GM23338 (cell line): ENCODE measurements at regions not wholly inside any gene's neighbourhood (a gene's known extent, or its start where the extent isn't known, plus 50 kb on each side); places are given as distances from the start of the nearest gene placed in this dataset.
A peak's percentile ranks its signal among the peaks of the same experiment; 100 is the strongest.

Experiments used
- ATAC-seq: fragments of 200-7000 bp; cut with Tn5 transposase; 3 replicates; pipeline ENCODE4 v1.9.1; 2020
- DNase-seq: peaks from one replicate; pipeline ENCODE4 v3.0.0-alpha.2; 2015; ENCODE audit warnings: low spot score
- H2AFZ ChIP-seq: fragments of 200-600 bp; sonication (generic); 2 replicates; pipeline ENCODE4 v1.8.0; 2016; ENCODE audit warnings: antibody characterized with exemption, mild to moderate bottlenecking, moderate library complexity
- H3F3A ChIP-seq: fragments of 200-600 bp; sonication (generic); replicated peaks from 2 replicates; pipeline ENCODE4 v1.8.0; 2017; ENCODE audit warnings: antibody characterized with exemption, mixed run types, low read depth
- H3K27ac ChIP-seq: fragments of 200-600 bp; sonication (generic); 2 replicates; pipeline ENCODE4 v1.6.1; 2016; ENCODE audit warnings: low read depth
- H3K27me3 ChIP-seq: fragments of 200-600 bp; sonication (generic); 2 replicates; pipeline ENCODE4 v1.8.0; 2016; ENCODE audit warnings: mild to moderate bottlenecking, mixed run types, moderate library complexity; ENCODE audit not compliant: insufficient read depth
- H3K36me3 ChIP-seq: fragments of 200-600 bp; sonication (generic); 2 replicates; pipeline ENCODE4 v1.8.0; 2016; ENCODE audit warnings: mild to moderate bottlenecking; ENCODE audit not compliant: insufficient read depth
- H3K4me1 ChIP-seq: fragments of 200-600 bp; sonication (generic); 2 replicates; pipeline ENCODE4 v1.8.0; 2016; ENCODE audit warnings: mild to moderate bottlenecking, moderate library complexity; ENCODE audit not compliant: insufficient read depth
- H3K4me2 ChIP-seq: fragments of 200-600 bp; sonication (generic); 2 replicates; pipeline ENCODE4 v1.7.1; 2017; ENCODE audit warnings: mixed run types
- H3K4me3 ChIP-seq: fragments of 200-600 bp; sonication (generic); 2 replicates; pipeline ENCODE4 v1.6.1; 2016; ENCODE audit warnings: mixed run types
- H3K79me2 ChIP-seq: fragments of 200-600 bp; sonication (generic); replicated peaks from 2 replicates; pipeline ENCODE4 v1.8.0; 2017; ENCODE audit warnings: mild to moderate bottlenecking; ENCODE audit not compliant: insufficient read depth
- H3K9me2 ChIP-seq: fragments of 200-600 bp; sonication (generic); 2 replicates; pipeline ENCODE4 v1.8.0; 2017; ENCODE audit not compliant: insufficient read depth
- H4K20me1 ChIP-seq: fragments of 200-600 bp; sonication (generic); replicated peaks from 2 replicates; pipeline ENCODE4 v1.8.0; 2017; ENCODE audit warnings: mild to moderate bottlenecking; ENCODE audit not compliant: insufficient read depth
- H3K27ac Mint-ChIP-seq: 2 replicates; pipeline ENCODE4 v1.8.0; 2020; ENCODE audit warnings: inconsistent platforms, mild to moderate bottlenecking, moderate library complexity, mixed read lengths
- H3K27me3 Mint-ChIP-seq: 3 replicates; pipeline ENCODE4 v1.8.0; 2022; ENCODE audit warnings: low read depth, mild to moderate bottlenecking, moderate library complexity, mixed read lengths, inconsistent platforms; ENCODE audit not compliant: insufficient read depth, poor library complexity
- H3K36me3 Mint-ChIP-seq: 3 replicates; pipeline ENCODE4 v1.8.0; 2021; ENCODE audit warnings: low read depth, mild to moderate bottlenecking, inconsistent platforms, moderate library complexity, mixed read lengths
- H3K4me1 Mint-ChIP-seq: 3 replicates; pipeline ENCODE4 v1.8.0; 2020; ENCODE audit warnings: mild to moderate bottlenecking, inconsistent platforms, mixed read lengths
- H3K4me3 Mint-ChIP-seq: 3 replicates; pipeline ENCODE4 v1.8.0; 2021; ENCODE audit warnings: moderate library complexity, mild to moderate bottlenecking, inconsistent platforms, mixed read lengths
- H3K9me3 Mint-ChIP-seq: 3 replicates; pipeline ENCODE4 v1.8.0; 2020; ENCODE audit warnings: moderate library complexity, mild to moderate bottlenecking, inconsistent platforms, mixed read lengths
- EZH2phosphoT487 ChIP-seq: fragments of 200-600 bp; sonication (generic); IDR thresholded peaks from one replicate; pipeline ENCODE4 v1.8.1; 2018; ENCODE audit warnings: antibody characterized with exemption; ENCODE audit not compliant: unreplicated experiment
- POLR2AphosphoS5 ChIP-seq: IDR thresholded peaks from 2 replicates; pipeline ENCODE4 v1.6.1; 2016; ENCODE audit warnings: antibody characterized with exemption, low read depth
- ZNF114 ChIP-seq: fragments of 250-450 bp; sonication (Bioruptor Pico); IDR thresholded peaks from 2 replicates; pipeline ENCODE4 v1.5.0; 2020; ENCODE audit warnings: mild to moderate bottlenecking, moderate library complexity
- ZNF331 ChIP-seq: fragments of 250-450 bp; sonication (Bioruptor Pico); IDR thresholded peaks from 2 replicates; pipeline ENCODE4 v1.5.0; 2020; ENCODE audit warnings: low read depth, mild to moderate bottlenecking, moderate library complexity
- TF ChIP-seq, protein P1 (sequence below): fragments of 250-450 bp; sonication (Bioruptor Pico); IDR thresholded peaks from 2 replicates; pipeline ENCODE4 v1.5.0; 2020; ENCODE audit warnings: mild to moderate bottlenecking, moderate library complexity
- TF ChIP-seq, protein P2 (sequence below): IDR thresholded peaks from 2 replicates; pipeline ENCODE4 v1.6.1; 2016; ENCODE audit warnings: antibody characterized with exemption
- TF ChIP-seq, protein P3 (sequence below): IDR thresholded peaks from one replicate; pipeline ENCODE4 v1.6.1; 2018; ENCODE audit warnings: antibody characterized with exemption; ENCODE audit not compliant: unreplicated experiment

DNA sequence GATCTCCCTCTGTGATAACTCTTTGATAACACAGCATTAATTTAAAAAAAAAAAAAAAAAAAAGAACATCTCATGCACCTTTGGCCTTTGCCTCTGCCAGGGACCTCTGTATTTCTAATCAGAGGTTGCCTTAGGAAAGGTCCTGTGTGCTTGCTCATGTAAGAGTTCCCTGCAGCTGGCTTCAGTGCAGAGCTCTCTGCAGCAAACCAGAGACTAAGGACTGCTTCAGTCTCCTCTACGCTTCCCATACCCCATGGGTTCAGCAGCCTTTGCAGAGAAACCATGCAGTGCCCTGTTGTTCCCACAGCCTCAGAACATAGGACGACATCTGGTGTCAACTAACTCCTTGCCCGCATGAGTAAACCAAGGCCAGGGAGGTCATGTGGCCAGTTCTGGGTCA lies 236.6 kb upstream of the KLHL29 start:
- Mint-ChIP-seq H3K27ac (no peak overlapping the region), H3K9me3 (no peaks in the 10 kb centered on the region)
- TF ChIP-seq, protein P1, sequence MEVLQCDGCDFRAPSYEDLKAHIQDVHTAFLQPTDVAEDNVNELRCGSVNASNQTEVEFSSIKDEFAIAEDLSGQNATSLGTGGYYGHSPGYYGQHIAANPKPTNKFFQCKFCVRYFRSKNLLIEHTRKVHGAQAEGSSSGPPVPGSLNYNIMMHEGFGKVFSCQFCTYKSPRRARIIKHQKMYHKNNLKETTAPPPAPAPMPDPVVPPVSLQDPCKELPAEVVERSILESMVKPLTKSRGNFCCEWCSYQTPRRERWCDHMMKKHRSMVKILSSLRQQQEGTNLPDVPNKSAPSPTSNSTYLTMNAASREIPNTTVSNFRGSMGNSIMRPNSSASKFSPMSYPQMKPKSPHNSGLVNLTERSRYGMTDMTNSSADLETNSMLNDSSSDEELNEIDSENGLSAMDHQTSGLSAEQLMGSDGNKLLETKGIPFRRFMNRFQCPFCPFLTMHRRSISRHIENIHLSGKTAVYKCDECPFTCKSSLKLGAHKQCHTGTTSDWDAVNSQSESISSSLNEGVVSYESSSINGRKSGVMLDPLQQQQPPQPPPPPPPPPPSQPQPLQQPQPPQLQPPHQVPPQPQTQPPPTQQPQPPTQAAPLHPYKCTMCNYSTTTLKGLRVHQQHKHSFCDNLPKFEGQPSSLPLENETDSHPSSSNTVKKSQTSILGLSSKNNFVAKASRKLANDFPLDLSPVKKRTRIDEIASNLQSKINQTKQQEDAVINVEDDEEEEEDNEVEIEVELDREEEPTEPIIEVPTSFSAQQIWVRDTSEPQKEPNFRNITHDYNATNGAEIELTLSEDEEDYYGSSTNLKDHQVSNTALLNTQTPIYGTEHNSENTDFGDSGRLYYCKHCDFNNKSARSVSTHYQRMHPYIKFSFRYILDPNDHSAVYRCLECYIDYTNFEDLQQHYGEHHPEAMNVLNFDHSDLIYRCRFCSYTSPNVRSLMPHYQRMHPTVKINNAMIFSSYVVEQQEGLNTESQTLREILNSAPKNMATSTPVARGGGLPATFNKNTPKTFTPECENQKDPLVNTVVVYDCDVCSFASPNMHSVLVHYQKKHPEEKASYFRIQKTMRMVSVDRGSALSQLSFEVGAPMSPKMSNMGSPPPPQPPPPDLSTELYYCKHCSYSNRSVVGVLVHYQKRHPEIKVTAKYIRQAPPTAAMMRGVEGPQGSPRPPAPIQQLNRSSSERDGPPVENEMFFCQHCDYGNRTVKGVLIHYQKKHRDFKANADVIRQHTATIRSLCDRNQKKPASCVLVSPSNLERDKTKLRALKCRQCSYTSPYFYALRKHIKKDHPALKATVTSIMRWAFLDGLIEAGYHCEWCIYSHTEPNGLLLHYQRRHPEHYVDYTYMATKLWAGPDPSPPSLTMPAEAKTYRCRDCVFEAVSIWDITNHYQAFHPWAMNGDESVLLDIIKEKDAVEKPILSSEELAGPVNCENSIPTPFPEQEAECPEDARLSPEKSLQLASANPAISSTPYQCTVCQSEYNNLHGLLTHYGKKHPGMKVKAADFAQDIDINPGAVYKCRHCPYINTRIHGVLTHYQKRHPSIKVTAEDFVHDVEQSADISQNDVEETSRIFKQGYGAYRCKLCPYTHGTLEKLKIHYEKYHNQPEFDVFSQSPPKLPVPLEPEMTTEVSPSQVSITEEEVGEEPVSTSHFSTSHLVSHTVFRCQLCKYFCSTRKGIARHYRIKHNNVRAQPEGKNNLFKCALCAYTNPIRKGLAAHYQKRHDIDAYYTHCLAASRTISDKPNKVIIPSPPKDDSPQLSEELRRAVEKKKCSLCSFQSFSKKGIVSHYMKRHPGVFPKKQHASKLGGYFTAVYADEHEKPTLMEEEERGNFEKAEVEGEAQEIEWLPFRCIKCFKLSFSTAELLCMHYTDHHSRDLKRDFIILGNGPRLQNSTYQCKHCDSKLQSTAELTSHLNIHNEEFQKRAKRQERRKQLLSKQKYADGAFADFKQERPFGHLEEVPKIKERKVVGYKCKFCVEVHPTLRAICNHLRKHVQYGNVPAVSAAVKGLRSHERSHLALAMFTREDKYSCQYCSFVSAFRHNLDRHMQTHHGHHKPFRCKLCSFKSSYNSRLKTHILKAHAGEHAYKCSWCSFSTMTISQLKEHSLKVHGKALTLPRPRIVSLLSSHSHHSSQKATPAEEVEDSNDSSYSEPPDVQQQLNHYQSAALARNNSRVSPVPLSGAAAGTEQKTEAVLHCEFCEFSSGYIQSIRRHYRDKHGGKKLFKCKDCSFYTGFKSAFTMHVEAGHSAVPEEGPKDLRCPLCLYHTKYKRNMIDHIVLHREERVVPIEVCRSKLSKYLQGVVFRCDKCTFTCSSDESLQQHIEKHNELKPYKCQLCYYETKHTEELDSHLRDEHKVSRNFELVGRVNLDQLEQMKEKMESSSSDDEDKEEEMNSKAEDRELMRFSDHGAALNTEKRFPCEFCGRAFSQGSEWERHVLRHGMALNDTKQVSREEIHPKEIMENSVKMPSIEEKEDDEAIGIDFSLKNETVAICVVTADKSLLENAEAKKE (CRISPR knock-in tag), result no peak
- no peak for TF ChIP-seq POLR2AphosphoS5
- TF ChIP-seq ZNF114 (CRISPR knock-in tag), result no peak
- TF ChIP-seq, protein P2, sequence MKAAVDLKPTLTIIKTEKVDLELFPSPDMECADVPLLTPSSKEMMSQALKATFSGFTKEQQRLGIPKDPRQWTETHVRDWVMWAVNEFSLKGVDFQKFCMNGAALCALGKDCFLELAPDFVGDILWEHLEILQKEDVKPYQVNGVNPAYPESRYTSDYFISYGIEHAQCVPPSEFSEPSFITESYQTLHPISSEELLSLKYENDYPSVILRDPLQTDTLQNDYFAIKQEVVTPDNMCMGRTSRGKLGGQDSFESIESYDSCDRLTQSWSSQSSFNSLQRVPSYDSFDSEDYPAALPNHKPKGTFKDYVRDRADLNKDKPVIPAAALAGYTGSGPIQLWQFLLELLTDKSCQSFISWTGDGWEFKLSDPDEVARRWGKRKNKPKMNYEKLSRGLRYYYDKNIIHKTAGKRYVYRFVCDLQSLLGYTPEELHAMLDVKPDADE, result no peak
- TF ChIP-seq, protein P3, sequence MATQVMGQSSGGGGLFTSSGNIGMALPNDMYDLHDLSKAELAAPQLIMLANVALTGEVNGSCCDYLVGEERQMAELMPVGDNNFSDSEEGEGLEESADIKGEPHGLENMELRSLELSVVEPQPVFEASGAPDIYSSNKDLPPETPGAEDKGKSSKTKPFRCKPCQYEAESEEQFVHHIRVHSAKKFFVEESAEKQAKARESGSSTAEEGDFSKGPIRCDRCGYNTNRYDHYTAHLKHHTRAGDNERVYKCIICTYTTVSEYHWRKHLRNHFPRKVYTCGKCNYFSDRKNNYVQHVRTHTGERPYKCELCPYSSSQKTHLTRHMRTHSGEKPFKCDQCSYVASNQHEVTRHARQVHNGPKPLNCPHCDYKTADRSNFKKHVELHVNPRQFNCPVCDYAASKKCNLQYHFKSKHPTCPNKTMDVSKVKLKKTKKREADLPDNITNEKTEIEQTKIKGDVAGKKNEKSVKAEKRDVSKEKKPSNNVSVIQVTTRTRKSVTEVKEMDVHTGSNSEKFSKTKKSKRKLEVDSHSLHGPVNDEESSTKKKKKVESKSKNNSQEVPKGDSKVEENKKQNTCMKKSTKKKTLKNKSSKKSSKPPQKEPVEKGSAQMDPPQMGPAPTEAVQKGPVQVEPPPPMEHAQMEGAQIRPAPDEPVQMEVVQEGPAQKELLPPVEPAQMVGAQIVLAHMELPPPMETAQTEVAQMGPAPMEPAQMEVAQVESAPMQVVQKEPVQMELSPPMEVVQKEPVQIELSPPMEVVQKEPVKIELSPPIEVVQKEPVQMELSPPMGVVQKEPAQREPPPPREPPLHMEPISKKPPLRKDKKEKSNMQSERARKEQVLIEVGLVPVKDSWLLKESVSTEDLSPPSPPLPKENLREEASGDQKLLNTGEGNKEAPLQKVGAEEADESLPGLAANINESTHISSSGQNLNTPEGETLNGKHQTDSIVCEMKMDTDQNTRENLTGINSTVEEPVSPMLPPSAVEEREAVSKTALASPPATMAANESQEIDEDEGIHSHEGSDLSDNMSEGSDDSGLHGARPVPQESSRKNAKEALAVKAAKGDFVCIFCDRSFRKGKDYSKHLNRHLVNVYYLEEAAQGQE, result no peak
- TF ChIP-seq EZH2phosphoT487, result no peak
- TF ChIP-seq ZNF331 (CRISPR knock-in tag), result no peak

More for the DNA sequence above, 236.6 kb upstream of the KLHL29 start:
- Histone ChIP-seq H3K4me3 (no peak overlapping the region), H4K20me1 (no peaks in the 10 kb centered on the region), H3K36me3 (no peaks in the 10 kb centered on the region), H3K4me1 (no peaks in the 10 kb centered on the region), H3K27me3 (no peaks in the 10 kb centered on the region), H3K27ac (no peak overlapping the region), H3K9me2 (0 out of 2 replicates have a peak, but pooled peaks cover 4% of the 10 kb centered on the region), H3K4me2 (no peak overlapping the region), H3K79me2 (no peaks in the 10 kb centered on the region), H3F3A (no peaks in the 10 kb centered on the region), H2AFZ (no peak overlapping the region; the same call in 1 of the 2 replicates)
- no peak for DNase-seq
- Mint-ChIP-seq H3K4me3 (no peak overlapping the region), H3K27me3 (no peaks in the 10 kb centered on the region), H3K36me3 (no peaks in the 10 kb centered on the region), H3K4me1 (peaks cover 4% of the 10 kb centered on the region; the same call in 2 of the 3 replicates)
- peak; percentile 73 for ATAC-seq
